Loucy (cell line): ENCODE measurements at regions not wholly inside any gene's neighbourhood (a gene's known extent, or its start where the extent isn't known, plus 50 kb on each side); places are given as distances from the start of the nearest gene placed in this dataset.

ENCODE experiments used
- CTCF ChIP-seq: fragments of 200-600 bp; sonication (generic); conservative IDR thresholded peaks from 2 replicates; pipeline ENCODE4 v1.5.1; 2014; ENCODE audit warnings: mild to moderate bottlenecking, antibody characterized with exemption, low read length
- EZH2phosphoT487 ChIP-seq: fragments of 200-600 bp; IDR thresholded peaks from 2 replicates; pipeline ENCODE4 v1.6.1; 2018; ENCODE audit warnings: antibody characterized with exemption, mild to moderate bottlenecking, moderate library complexity, borderline replicate concordance

- no peak for TF ChIP-seq EZH2phosphoT487
- no peak for TF ChIP-seq CTCF
These were observed 694.3 kb upstream of the NR5A2 start for GRCh38 chr1:199333180-199333579.
